CD14-positive monocyte (primary cell): ENCODE measurements at regions not wholly inside any gene's neighbourhood (a gene's known extent, or its start where the extent isn't known, plus 50 kb on each side); places are given as distances from the start of the nearest gene placed in this dataset.

Source experiments
- DNase-seq, 3 donors: peaks; one replicate each; pipeline ENCODE4 v3.0.0-alpha.2; 2011 to 2022
- H2AFZ ChIP-seq: 2 replicates; pipeline ENCODE4 v1.6.0; 2012; ENCODE audit warnings: mild to moderate bottlenecking, low read depth, low read length, inconsistent platforms; ENCODE audit not compliant: insufficient read depth, poor library complexity, severe bottlenecking
- H3K27ac ChIP-seq, 2 donors: 1 replicate in 1 of 2; 2 replicates in 1 of 2; pipeline ENCODE4 v1.5.1; 2012 to 2013; ENCODE audit warnings: low read length in 2 of 2, control low read depth in 1 of 2, inconsistent platforms in 1 of 2, low read depth in 1 of 2, mild to moderate bottlenecking in 1 of 2
- H3K27me3 ChIP-seq, 2 donors: one replicate each; pipeline versions ENCODE4 v1.6.0 to v1.6.1; 2011 to 2013; ENCODE audit warnings: low read length in 2 of 2; ENCODE audit not compliant: control insufficient read depth in 2 of 2, insufficient read depth in 2 of 2
- H3K36me3 ChIP-seq, 2 donors: replicated peaks in 1 of 2; 1 replicate in 1 of 2; 2 replicates in 1 of 2; pipeline versions ENCODE4 v1.5.1 to v1.6.1; 2012 to 2013; ENCODE audit warnings: low read length in 2 of 2, control low read depth in 1 of 2, inconsistent platforms in 1 of 2, mild to moderate bottlenecking in 1 of 2; ENCODE audit not compliant: insufficient read depth in 2 of 2, control insufficient read depth in 1 of 2
- H3K4me1 ChIP-seq, 2 donors: 1 replicate in 1 of 2; 2 replicates in 1 of 2; pipeline versions ENCODE4 v1.5.1 to v1.6.1; 2012 to 2013; ENCODE audit warnings: low read length in 2 of 2, control low read depth in 1 of 2, inconsistent platforms in 1 of 2, mild to moderate bottlenecking in 1 of 2, moderate library complexity in 1 of 2; ENCODE audit not compliant: insufficient read depth in 2 of 2, control insufficient read depth in 1 of 2
- H3K4me2 ChIP-seq: replicated peaks from 2 replicates; pipeline ENCODE3; 2012; ENCODE audit warnings: low read length, moderate library complexity, mild to moderate bottlenecking; ENCODE audit not compliant: poor library complexity, severe bottlenecking; ENCODE audit errors: extremely low read depth
- H3K4me3 ChIP-seq, 3 experiments: fragments of 200-600 bp in 1 of 3; sonication (generic) in 1 of 3; replicated peaks in 1 of 3; 1 replicate in 2 of 3; 2 replicates in 1 of 3; pipeline ENCODE4 v1.5.1; 2011 to 2013; ENCODE audit warnings: low read length in 3 of 3, mild to moderate bottlenecking in 3 of 3, control low read depth in 2 of 3, low read depth in 2 of 3, inconsistent platforms in 1 of 3, moderate library complexity in 1 of 3
- H3K79me2 ChIP-seq: 2 replicates; pipeline ENCODE4 v1.6.0; 2012; ENCODE audit warnings: mild to moderate bottlenecking, control low read depth, inconsistent platforms, low read length, moderate library complexity; ENCODE audit not compliant: insufficient read depth
- H3K9ac ChIP-seq: 2 replicates; pipeline ENCODE4 v1.6.0; 2017; ENCODE audit warnings: low read length, mild to moderate bottlenecking; ENCODE audit not compliant: insufficient read depth, poor library complexity, severe bottlenecking
- H3K9me3 ChIP-seq, 2 donors: replicated peaks in 1 of 2; 1 replicate in 1 of 2; 2 replicates in 1 of 2; pipeline versions ENCODE4 v1.5.1 to v1.6.1; 2012 to 2013; ENCODE audit warnings: low read length in 2 of 2, control low read depth in 1 of 2; ENCODE audit not compliant: control insufficient read depth in 1 of 2, insufficient read depth in 1 of 2
- H4K20me1 ChIP-seq: 2 replicates; pipeline ENCODE4 v1.6.0; 2012; ENCODE audit warnings: mild to moderate bottlenecking, low read length, control low read depth, moderate library complexity; ENCODE audit not compliant: insufficient read depth
- H3K27ac Mint-ChIP-seq, 7 donors: one replicate each; pipeline ENCODE4 v1.8.0; 2020; ENCODE audit warnings: mild to moderate bottlenecking in 7 of 7, mixed read lengths in 7 of 7, moderate library complexity in 6 of 7, inconsistent platforms in 2 of 7
- H3K27me3 Mint-ChIP-seq, 3 donors: one replicate each; pipeline ENCODE4 v1.8.0; 2021 to 2022; ENCODE audit warnings: low read depth in 3 of 3, mild to moderate bottlenecking in 3 of 3, mixed read lengths in 3 of 3, moderate library complexity in 3 of 3, inconsistent platforms in 1 of 3
- H3K36me3 Mint-ChIP-seq, 2 donors: one replicate each; pipeline ENCODE4 v1.8.0; 2020; ENCODE audit warnings: mixed read lengths in 2 of 2, inconsistent platforms in 1 of 2, mild to moderate bottlenecking in 1 of 2
- H3K4me1 Mint-ChIP-seq: one replicate; pipeline ENCODE4 v1.8.0; 2020; ENCODE audit warnings: mild to moderate bottlenecking, mixed read lengths
- H3K4me3 Mint-ChIP-seq, 2 donors: one replicate each; pipeline ENCODE4 v1.8.0; 2020; ENCODE audit warnings: mild to moderate bottlenecking in 2 of 2, mixed read lengths in 2 of 2, moderate library complexity in 1 of 2
- H3K9me3 Mint-ChIP-seq, 7 donors: one replicate each; pipeline ENCODE4 v1.8.0; 2020 to 2022; ENCODE audit warnings: mixed read lengths in 7 of 7, mild to moderate bottlenecking in 6 of 7, moderate library complexity in 6 of 7, inconsistent platforms in 2 of 7
- CTCF ChIP-seq: fragments of 200-600 bp; IDR thresholded peaks from one replicate; pipeline ENCODE4 v1.8.0; 2022; ENCODE audit warnings: antibody characterized with exemption, mild to moderate bottlenecking
- WGBS: methylation state at CpG from one replicate; pipeline ENCODE4 v1.1.5; 2013; ENCODE audit warnings: missing lambda C conversion rate; ENCODE audit not compliant: insufficient coverage; 5-methylcytosine and 5-hydroxymethylcytosine counted together
- intact Hi-C, 2 donors: fragments of 100-400 bp; cut with micrococcal nuclease; formaldehyde crosslinking; loops; one replicate each; pipeline versions ENCODE4 v1.15.0 to v1.15.1; 2023

DNA sequence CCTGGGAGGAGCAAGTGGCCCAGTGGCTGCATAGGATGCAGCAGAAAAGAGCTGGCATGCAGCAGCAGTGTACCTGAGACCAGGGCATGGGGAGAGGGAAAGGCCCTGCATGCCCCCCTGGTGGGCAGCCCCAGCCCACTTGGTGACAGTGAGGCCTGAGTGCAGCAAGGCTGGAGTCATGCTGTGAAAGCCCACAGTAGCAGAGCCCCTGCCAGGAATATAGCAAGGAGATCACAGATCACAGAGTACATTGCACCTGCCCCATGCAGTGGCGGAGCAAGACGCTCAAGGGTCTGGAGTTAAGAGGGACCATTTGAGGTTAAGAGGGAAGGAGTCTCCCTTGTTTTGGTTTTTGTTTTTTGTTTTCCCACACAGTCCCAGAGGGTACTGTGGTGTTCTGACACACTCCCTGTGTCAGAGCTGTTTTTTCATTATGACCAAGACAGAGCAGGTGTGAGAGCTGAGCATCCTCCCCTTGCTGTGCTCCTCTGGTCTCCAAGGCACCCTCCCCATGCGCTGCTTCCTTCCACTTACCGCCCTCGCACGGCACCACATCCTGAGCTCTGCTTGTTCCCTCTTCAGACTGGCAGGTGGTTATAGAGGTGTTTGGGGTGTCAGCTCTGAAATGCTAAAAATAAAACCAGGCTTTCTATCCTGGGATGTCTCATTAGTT, 85.0 kb upstream of the UBL3 start:
- H3K36me3 ChIP-seq: no peaks in the 10 kb centered on the region
- intact Hi-C loops: no loop called here
- H2AFZ ChIP-seq: peak overlapping the region; percentile 49
- no peak for TF ChIP-seq CTCF
- Mint-ChIP-seq H3K36me3 (no peaks in the 10 kb centered on the region), H3K4me3 (peak overlapping the region; percentile 35 to 75), H3K9me3 (no peaks in the 10 kb centered on the region), H3K27ac (peak overlapping the region in 1 of 7 donors; percentile 34), H3K27me3 (peaks cover 5 to 7% (median 6%) of the 10 kb centered on the region in 3 donors), H3K4me1 (peaks cover 15% of the 10 kb centered on the region)
- H4K20me1 ChIP-seq: no peaks in the 10 kb centered on the region
- H3K79me2 ChIP-seq: no peaks in the 10 kb centered on the region
- peak overlapping the region; percentile 34 for H3K4me2 ChIP-seq
- H3K9ac ChIP-seq: no peak overlapping the region
- H3K4me3 ChIP-seq: peak overlapping the region in 1 of 3 experiments; percentile 11
- H3K4me1 ChIP-seq: peaks cover 5 to 6% of the 10 kb centered on the region in 2 donors
- no peaks in the 10 kb centered on the region for H3K9me3 ChIP-seq
- peak in 1 of 3 donors; percentile 8 for DNase-seq
- H3K27ac ChIP-seq: no peak overlapping the region
- WGBS: no CpG with 5 or more reads among the region's 6 CpGs
- H3K27me3 ChIP-seq: no peaks in the 10 kb centered on the region

DNA sequence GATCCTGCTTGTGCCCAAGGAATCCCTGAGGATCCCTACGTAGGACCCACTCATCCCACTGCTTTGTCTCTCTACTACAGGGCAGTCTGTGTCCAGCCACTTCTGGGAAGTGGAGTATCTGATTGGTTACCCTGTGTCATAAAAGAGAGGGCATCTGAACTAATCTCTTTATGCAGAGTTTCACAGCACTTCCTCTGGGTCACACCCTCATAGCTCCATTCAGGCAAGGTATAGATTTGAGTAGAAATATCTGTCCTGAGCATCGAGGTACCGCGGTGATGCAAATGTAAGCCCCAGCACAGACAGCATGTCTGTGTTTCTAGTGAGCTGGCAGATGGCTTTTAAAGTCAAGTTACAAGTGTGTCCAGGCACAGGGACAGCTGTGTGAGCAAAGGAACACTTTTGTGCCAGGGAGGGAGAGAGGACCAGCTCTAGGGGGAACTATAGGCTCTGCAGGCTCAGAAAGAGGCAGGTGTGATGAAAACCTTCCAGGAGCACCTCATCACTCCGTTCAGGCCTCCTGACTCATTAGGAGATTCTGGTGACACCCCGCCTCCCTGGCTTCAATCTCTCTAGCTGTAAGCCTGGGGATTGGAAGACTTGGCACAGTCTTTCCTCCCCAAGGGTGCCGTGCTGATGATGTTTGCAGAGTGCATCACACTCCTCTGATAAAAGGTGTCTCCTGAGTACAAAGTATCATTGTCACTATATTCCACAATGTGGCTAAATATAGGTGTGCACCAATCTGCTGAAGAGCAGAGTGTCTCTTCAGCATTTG, 84.3 kb upstream of the UBL3 start:
- intact Hi-C loops: no loop called here
- Histone ChIP-seq H3K27me3 (no peaks in the 10 kb centered on the region), H4K20me1 (no peaks in the 10 kb centered on the region), H3K27ac (no peak overlapping the region), H3K4me1 (peaks cover 5 to 6% of the 10 kb centered on the region in 2 donors), H3K9me3 (no peaks in the 10 kb centered on the region), H3K79me2 (no peaks in the 10 kb centered on the region), H3K4me2 (no peak overlapping the region), H3K9ac (no peak overlapping the region), H3K4me3 (no peak overlapping the region), H2AFZ (no peak overlapping the region), H3K36me3 (no peaks in the 10 kb centered on the region)
- no peak overlapping the region for H3K4me3 Mint-ChIP-seq
- H3K36me3 Mint-ChIP-seq: no peaks in the 10 kb centered on the region
- peaks cover 15% of the 10 kb centered on the region for H3K4me1 Mint-ChIP-seq
- WGBS: 100% methylated on average over 4 of the region's 7 CpGs
- H3K27ac Mint-ChIP-seq: no peak overlapping the region
- DNase-seq: no peak
- no peak for TF ChIP-seq CTCF
- no peaks in the 10 kb centered on the region for H3K9me3 Mint-ChIP-seq
- peaks cover 5 to 7% (median 6%) of the 10 kb centered on the region in 3 donors for H3K27me3 Mint-ChIP-seq
